Endodermal cell (in vitro differentiated cells): ENCODE measurements at regions not wholly inside any gene's neighbourhood (a gene's known extent, or its start where the extent isn't known, plus 50 kb on each side); places are given as distances from the start of the nearest gene placed in this dataset.

ENCODE experiments used
- DNase-seq: peaks from one replicate; pipeline ENCODE4 v3.0.0-alpha.2; 2017
- H3K27ac ChIP-seq: 2 replicates; pipeline ENCODE4 v1.5.1; 2013; ENCODE audit warnings: mild to moderate bottlenecking, low read depth, low read length, moderate library complexity
- H3K27me3 ChIP-seq: 2 replicates; pipeline ENCODE4 v1.6.1; 2013; ENCODE audit warnings: mild to moderate bottlenecking, low read length, moderate library complexity; ENCODE audit not compliant: insufficient read depth, control insufficient read depth, poor library complexity, severe bottlenecking
- H3K36me3 ChIP-seq: 2 replicates; pipeline ENCODE4 v1.7.0; 2013; ENCODE audit warnings: mild to moderate bottlenecking, low read length, moderate library complexity; ENCODE audit not compliant: control insufficient read depth, insufficient read depth
- H3K4me1 ChIP-seq: one replicate; pipeline ENCODE4 v1.7.0; 2013; ENCODE audit warnings: low read length; ENCODE audit not compliant: control insufficient read depth, insufficient read depth
- H3K4me3 ChIP-seq: 2 replicates; pipeline ENCODE4 v1.5.1; 2013; ENCODE audit warnings: mild to moderate bottlenecking, low read length, moderate library complexity
- H3K9ac ChIP-seq: 2 replicates; pipeline ENCODE4 v1.6.1; 2013; ENCODE audit warnings: mild to moderate bottlenecking, low read length, moderate library complexity; ENCODE audit not compliant: poor library complexity, severe bottlenecking; ENCODE audit errors: extremely low read depth
- H3K9me3 ChIP-seq: 2 replicates; pipeline ENCODE4 v1.6.1; 2013; ENCODE audit warnings: mild to moderate bottlenecking, low read length, moderate library complexity; ENCODE audit not compliant: control insufficient read depth
- H3K27ac Mint-ChIP-seq: 2 replicates; pipeline ENCODE4 v1.8.0; 2020; ENCODE audit warnings: mixed read lengths
- H3K27me3 Mint-ChIP-seq: 2 replicates; pipeline ENCODE4 v1.8.0; 2021; ENCODE audit warnings: mild to moderate bottlenecking, mixed read lengths; ENCODE audit not compliant: insufficient read depth
- H3K36me3 Mint-ChIP-seq: 2 replicates; pipeline ENCODE4 v1.8.0; 2020; ENCODE audit warnings: low read depth, mixed read lengths
- H3K4me1 Mint-ChIP-seq: 2 replicates; pipeline ENCODE4 v1.8.0; 2020; ENCODE audit warnings: mixed read lengths
- H3K4me3 Mint-ChIP-seq: 2 replicates; pipeline ENCODE4 v1.8.0; 2020; ENCODE audit warnings: mild to moderate bottlenecking, moderate library complexity, mixed read lengths
- H3K9me3 Mint-ChIP-seq: 2 replicates; pipeline ENCODE4 v1.8.0; 2020; ENCODE audit warnings: mild to moderate bottlenecking, mixed read lengths
- WGBS, 2 experiments: methylation state at CpG; one replicate each; pipeline versions ENCODE4 v1.1.5 to v1.1.7; 2013; ENCODE audit warnings: missing lambda C conversion rate in 2 of 2, mixed read lengths in 1 of 2; ENCODE audit not compliant: insufficient coverage in 1 of 2, insufficient read length in 1 of 2; 5-methylcytosine and 5-hydroxymethylcytosine counted together
- TF ChIP-seq, protein P1 (sequence below): fragments of 200-600 bp; sonication (generic); conservative IDR thresholded peaks from 2 replicates; pipeline ENCODE4 v1.5.0; 2021; ENCODE audit warnings: antibody characterized with exemption, mild to moderate bottlenecking

DNA sequence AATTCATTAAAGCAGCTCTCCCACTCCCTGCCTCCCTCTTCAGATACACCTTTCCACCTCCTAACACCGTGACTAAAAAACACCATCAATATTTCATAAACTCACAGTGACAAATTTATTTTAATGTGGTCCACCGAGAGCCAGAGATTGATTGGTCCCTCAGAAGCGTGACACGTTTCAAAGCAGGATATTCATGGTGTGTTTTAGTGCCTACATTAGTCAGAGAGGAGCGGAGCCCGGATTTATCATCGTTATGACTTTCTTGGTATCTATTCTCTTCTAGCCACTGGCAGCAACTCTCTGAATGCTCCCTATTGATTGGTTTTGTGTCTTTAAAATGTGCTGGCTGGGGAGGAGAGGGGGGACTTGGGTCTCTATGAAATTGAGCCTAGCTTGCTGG is 265.3 kb downstream of the DHX35 start:
- peaks cover 26% of the 10 kb centered on the region for H3K27me3 ChIP-seq
- H3K27ac ChIP-seq: no peak overlapping the region
- Mint-ChIP-seq H3K9me3 (no peaks in the 10 kb centered on the region), H3K27ac (no peak overlapping the region), H3K36me3 (no peaks in the 10 kb centered on the region), H3K4me1 (no peaks in the 10 kb centered on the region), H3K4me3 (no peak overlapping the region), H3K27me3 (peaks cover 3% of the 10 kb centered on the region)
- no peaks in the 10 kb centered on the region for H3K9me3 ChIP-seq
- no peak for DNase-seq
- WGBS, 2 experiments: 81 to 88% methylated on average over 6 to 7 of the region's 7 CpGs
- H3K36me3 ChIP-seq: no peaks in the 10 kb centered on the region
- H3K4me3 ChIP-seq: no peak overlapping the region
- H3K4me1 ChIP-seq: no peaks in the 10 kb centered on the region
- TF ChIP-seq, protein P1, sequence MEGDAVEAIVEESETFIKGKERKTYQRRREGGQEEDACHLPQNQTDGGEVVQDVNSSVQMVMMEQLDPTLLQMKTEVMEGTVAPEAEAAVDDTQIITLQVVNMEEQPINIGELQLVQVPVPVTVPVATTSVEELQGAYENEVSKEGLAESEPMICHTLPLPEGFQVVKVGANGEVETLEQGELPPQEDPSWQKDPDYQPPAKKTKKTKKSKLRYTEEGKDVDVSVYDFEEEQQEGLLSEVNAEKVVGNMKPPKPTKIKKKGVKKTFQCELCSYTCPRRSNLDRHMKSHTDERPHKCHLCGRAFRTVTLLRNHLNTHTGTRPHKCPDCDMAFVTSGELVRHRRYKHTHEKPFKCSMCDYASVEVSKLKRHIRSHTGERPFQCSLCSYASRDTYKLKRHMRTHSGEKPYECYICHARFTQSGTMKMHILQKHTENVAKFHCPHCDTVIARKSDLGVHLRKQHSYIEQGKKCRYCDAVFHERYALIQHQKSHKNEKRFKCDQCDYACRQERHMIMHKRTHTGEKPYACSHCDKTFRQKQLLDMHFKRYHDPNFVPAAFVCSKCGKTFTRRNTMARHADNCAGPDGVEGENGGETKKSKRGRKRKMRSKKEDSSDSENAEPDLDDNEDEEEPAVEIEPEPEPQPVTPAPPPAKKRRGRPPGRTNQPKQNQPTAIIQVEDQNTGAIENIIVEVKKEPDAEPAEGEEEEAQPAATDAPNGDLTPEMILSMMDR: no peak
- H3K9ac ChIP-seq: no peak overlapping the region

DNA sequence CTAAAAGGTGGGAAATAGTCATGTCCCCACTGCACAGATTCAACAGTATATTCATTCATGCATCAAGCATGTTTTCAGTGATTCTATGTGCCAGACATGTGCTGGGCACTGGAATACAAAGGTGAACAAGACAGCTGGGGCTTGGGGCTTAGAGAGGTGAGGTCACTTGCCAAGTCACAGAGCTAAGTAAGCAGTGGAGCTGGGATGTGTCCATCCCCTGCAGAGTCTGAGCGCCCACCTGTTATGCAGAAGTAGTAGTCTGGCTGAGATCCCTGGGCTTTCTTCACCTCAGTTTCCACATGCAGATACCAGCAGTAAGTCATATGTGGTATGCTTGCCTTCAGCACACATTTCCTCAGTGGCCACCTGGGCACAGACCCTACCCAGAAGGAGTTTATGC is 263.8 kb downstream of the DHX35 start:
- Histone ChIP-seq H3K27me3 (peaks cover 31% of the 10 kb centered on the region), H3K27ac (no peak overlapping the region), H3K4me1 (no peaks in the 10 kb centered on the region), H3K9me3 (no peaks in the 10 kb centered on the region), H3K36me3 (no peaks in the 10 kb centered on the region), H3K4me3 (no peak overlapping the region), H3K9ac (no peak overlapping the region)
- TF ChIP-seq, protein P1: no peak
- Mint-ChIP-seq H3K4me1 (no peaks in the 10 kb centered on the region), H3K4me3 (no peak overlapping the region), H3K27ac (no peak overlapping the region), H3K27me3 (peaks cover 6% of the 10 kb centered on the region), H3K36me3 (no peaks in the 10 kb centered on the region), H3K9me3 (no peaks in the 10 kb centered on the region)
- 80 to 86% methylated on average over 1 of the region's 1 CpG for WGBS, 2 experiments
- DNase-seq: no peak

DNA sequence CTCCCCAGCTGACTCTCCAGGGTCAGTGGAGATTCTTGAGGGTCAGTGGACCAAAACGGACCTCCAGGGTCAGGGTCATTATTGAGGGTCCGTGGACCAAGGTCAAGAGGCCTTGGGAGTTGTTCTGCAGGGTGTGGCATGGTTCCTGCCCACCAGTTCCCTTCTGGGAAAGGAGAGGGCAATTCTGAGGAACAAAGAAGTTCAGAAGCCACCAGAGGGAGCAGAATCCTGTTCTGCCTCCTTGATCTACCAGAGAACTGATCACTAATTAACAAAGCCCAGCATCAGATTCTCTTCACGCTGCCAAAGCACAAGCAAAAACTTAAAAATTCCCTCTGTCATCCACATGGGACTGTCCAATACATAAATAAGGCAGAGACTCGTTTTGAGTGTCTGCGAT is 263.4 kb downstream of the DHX35 start:
- H3K4me1 Mint-ChIP-seq: no peaks in the 10 kb centered on the region
- H3K4me1 ChIP-seq: no peaks in the 10 kb centered on the region
- peaks cover 10% of the 10 kb centered on the region for H3K27me3 Mint-ChIP-seq
- peaks cover 33% of the 10 kb centered on the region for H3K27me3 ChIP-seq
- TF ChIP-seq, protein P1: peak; percentile 54
- no peaks in the 10 kb centered on the region for H3K36me3 Mint-ChIP-seq
- H3K27ac Mint-ChIP-seq: no peak overlapping the region
- no peaks in the 10 kb centered on the region for H3K9me3 Mint-ChIP-seq
- H3K4me3 Mint-ChIP-seq: no peak overlapping the region
- no peaks in the 10 kb centered on the region for H3K9me3 ChIP-seq
- H3K36me3 ChIP-seq: no peaks in the 10 kb centered on the region
- DNase-seq: no peak
- 76 to 91% methylated on average over 4 to 5 of the region's 5 CpGs for whole genome bisulfite sequencing, 2 experiments
- H3K4me3 ChIP-seq: no peak overlapping the region
- no peak overlapping the region for H3K27ac ChIP-seq
- H3K9ac ChIP-seq: no peak overlapping the region
